GM12872 (cell line): ENCODE measurements at regions not wholly inside any gene's neighbourhood (a gene's known extent, or its start where the extent isn't known, plus 50 kb on each side); places are given as distances from the start of the nearest gene placed in this dataset.

Experiments used
- CTCF ChIP-seq: IDR thresholded peaks from 3 replicates; pipeline ENCODE4 v1.5.1; 2011; ENCODE audit warnings: low read depth, mild to moderate bottlenecking, low read length, moderate library complexity; ENCODE audit not compliant: insufficient read depth

- TF ChIP-seq CTCF = no peak
Observed at GRCh38 chr12:40586823-40587222, 105.4 kb upstream of the CNTN1 start.

- no peak for TF ChIP-seq CTCF
Observed at GRCh38 chr12:40587421-40587820, 104.8 kb upstream of the CNTN1 start.

- no peak for TF ChIP-seq CTCF
Observed at GRCh38 chr12:40587970-40588369, 104.3 kb upstream of the CNTN1 start.

- TF ChIP-seq CTCF = no peak
Observed at GRCh38 chr12:40597133-40597532, 95.1 kb upstream of the CNTN1 start.

- no peak for TF ChIP-seq CTCF
Observed at GRCh38 chr12:40598073-40598472, 94.2 kb upstream of the CNTN1 start.

GRCh38 chr12:40602562-40602961, 89.7 kb upstream of the CNTN1 start:
- TF ChIP-seq CTCF = no peak

- TF ChIP-seq CTCF = no peak
Observed at GRCh38 chr12:40614923-40615322, 77.3 kb upstream of the CNTN1 start.

GRCh38 chr12:40615590-40615989, 76.6 kb upstream of the CNTN1 start:
- TF ChIP-seq CTCF = no peak
